HG02798 (cell line): ENCODE measurements at regions not wholly inside any gene's neighbourhood (a gene's known extent, or its start where the extent isn't known, plus 50 kb on each side); places are given as distances from the start of the nearest gene placed in this dataset.
"Not testable (repeated sequence)": the region's sequence is repeated elsewhere in the genome, so short reads cannot be mapped to it uniquely, and the experiment has no call there.

Experiments used
- ATAC-seq: cut with Tn5 transposase; IDR thresholded peaks from one replicate; pipeline ENCODE4 v1.9.1; 2021; ENCODE audit warnings: mild to moderate bottlenecking; ENCODE audit not compliant: unreplicated experiment, poor library complexity

- not testable (repeated sequence) for ATAC-seq
These were observed 313.4 kb downstream of the GATA3 start for GRCh38 chr10:8367672-8368411.

GRCh38 chr10:8369666-8370065 is 315.2 kb downstream of the GATA3 start:
- peak; percentile 56 for ATAC-seq

- ATAC-seq = no peak
These were observed 319.8 kb downstream of the GATA3 start for GRCh38 chr10:8374334-8374733.

GRCh38 chr10:8375137-8375536 is 320.6 kb downstream of the GATA3 start:
- no peak for ATAC-seq

- no peak for ATAC-seq
These were observed 323.9 kb downstream of the GATA3 start for GRCh38 chr10:8378198-8378983.

- no peak for ATAC-seq
These were observed 325.7 kb downstream of the GATA3 start for GRCh38 chr10:8379906-8380832.

- no peak for ATAC-seq
These were observed 326.5 kb downstream of the GATA3 start for GRCh38 chr10:8380833-8381496.

GRCh38 chr10:8386781-8387180 is 332.3 kb downstream of the GATA3 start:
- no peak for ATAC-seq

GRCh38 chr10:8389630-8390029 is 335.1 kb downstream of the GATA3 start:
- ATAC-seq = no peak

- no peak for ATAC-seq
These were observed 337.7 kb downstream of the GATA3 start for GRCh38 chr10:8392216-8392615.

GRCh38 chr10:8393531-8393930 is 339.0 kb downstream of the GATA3 start:
- no peak for ATAC-seq

- ATAC-seq = no peak
These were observed 342.2 kb downstream of the GATA3 start for GRCh38 chr10:8396675-8397074.

GRCh38 chr10:8398771-8399170 is 344.3 kb downstream of the GATA3 start:
- no peak for ATAC-seq

GRCh38 chr10:8400151-8400550 is 345.7 kb downstream of the GATA3 start:
- no peak for ATAC-seq

- ATAC-seq = no peak
These were observed 346.4 kb downstream of the GATA3 start for GRCh38 chr10:8400892-8401291.

- no peak for ATAC-seq
These were observed 347.0 kb downstream of the GATA3 start for GRCh38 chr10:8401531-8401930.

GRCh38 chr10:8402576-8402975 is 348.1 kb downstream of the GATA3 start:
- ATAC-seq = no peak

- ATAC-seq = no peak
These were observed 349.4 kb downstream of the GATA3 start for GRCh38 chr10:8403711-8404371.

- ATAC-seq = peak; percentile 61
These were observed 350.2 kb downstream of the GATA3 start for GRCh38 chr10:8404721-8405120.

- ATAC-seq = no peak
These were observed 351.1 kb downstream of the GATA3 start for GRCh38 chr10:8405596-8405995.
